Epithelial cell of prostate (primary cell): ENCODE measurements at regions not wholly inside any gene's neighbourhood (a gene's known extent, or its start where the extent isn't known, plus 50 kb on each side); places are given as distances from the start of the nearest gene placed in this dataset.
A peak's percentile ranks its signal among the peaks of the same experiment; 100 is the strongest.

Experiments
- DNase-seq: peaks from one replicate; pipeline ENCODE4 v3.0.0-alpha.2; 2011; ENCODE audit warnings: low read depth, low spot score
- H3K27ac ChIP-seq: fragments of 450-650 bp; 2 replicates; pipeline ENCODE4 v1.5.1; 2017; ENCODE audit warnings: mild to moderate bottlenecking

DNA sequence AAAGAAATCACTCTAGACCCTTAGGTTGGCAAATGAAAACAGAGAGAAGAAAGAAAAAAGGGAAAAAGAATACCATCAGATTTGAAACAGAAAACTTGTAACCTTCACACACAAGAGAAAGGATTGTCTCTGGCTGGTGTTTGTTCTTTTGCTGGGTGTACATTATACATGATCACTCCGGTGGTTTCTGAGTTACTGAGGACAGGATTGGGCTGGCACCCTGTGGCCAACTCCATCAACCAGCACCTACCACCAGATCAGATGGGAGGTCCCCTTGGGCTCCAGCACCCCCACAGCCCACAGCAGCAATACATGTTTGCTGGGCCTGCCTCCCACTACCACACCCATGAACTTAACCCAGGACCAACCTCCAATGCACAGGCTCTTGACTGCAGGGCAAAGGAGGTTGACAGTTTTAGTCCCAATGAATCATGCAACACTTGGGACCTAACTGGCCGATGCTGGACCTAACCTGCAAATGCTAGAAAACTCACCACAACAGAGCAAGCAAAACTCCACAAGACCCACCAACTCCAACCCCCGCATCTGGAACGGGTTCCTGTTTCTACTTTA is 308.3 kb downstream of the SOX9 start:
- DNase-seq, result no peak
- no peak overlapping the region for H3K27ac ChIP-seq

DNA sequence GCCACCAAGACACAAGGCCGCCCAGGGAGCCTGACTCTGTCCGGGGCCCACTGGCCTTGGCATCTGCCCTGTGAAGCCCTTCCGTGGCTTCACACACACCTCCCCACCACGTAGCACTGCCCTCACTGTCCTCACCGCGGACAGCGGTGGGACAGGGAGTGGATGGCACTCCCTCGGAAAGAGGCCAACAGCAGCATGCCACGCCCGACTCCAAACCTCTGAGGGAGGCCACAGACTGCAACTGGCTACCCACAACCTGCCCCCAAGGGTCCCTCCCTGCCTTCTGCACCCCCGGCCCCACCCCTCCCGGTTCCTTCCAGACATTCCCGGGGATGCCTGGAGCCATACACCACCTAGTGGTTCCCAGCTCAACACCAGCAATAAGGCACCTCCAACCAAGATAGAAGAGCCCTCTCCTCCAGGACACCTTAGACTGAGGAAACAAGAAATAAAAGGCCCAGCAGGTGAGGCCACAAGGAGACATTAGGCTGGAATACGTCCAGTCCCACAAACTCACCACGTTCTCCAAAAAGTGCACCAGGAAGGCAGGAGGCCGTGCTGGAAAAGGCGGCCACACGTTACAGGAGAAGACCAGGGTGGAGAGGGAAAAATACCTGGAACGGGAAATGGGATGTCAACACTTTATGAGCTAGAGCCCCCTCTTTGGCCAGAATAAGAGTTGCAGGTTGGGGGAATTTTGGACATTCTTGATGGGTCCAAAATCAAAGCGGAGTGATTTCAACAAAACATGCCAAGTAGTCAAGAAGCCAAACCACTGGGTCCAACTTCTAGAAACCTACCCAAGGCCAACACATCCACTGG is 310.0 kb downstream of the SOX9 start:
- no peak for DNase-seq
- no peak overlapping the region for H3K27ac ChIP-seq

DNA sequence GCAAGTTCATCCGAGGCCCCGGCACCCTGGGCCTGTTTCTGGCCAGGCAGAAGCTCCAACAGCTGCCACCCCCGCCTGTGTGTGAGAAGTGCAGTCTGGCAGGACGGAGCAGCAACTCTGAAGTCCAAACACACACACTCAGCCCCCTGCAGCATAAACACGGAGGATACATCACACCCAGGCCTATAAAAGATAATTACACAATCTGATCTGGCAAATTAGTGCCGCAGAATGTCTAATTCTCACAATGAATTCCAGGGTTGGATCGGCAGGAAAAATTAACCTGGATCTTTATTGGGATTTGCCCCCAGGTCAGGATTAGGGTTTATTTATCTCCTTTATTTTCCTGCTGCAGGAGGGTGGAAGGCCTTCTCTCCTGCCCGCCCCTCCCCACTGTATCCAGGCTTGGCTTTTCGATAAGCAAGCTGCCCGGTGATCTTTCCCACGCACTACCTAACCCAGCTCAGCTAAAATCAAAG is 311.4 kb downstream of the SOX9 start:
- no peak overlapping the region for H3K27ac ChIP-seq
- DNase-seq, result no peak

DNA sequence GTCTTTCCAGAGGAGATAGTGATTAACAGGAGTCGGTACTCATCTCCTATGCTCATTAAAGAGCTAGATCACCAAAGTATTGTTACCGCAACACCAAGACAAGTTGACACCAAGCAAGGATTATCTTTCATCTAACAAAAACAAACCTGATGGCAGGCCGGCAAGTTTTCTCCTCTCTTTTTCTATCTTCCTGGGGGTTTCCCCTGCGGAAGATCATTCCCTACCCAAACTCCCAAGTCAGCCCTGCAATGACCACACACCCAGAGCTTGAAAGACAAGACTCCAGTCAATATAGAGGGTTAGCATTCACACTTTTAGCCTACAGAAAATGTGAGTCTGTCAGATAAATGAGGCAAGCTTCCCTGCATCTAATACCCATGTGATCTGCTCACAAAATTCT is 312.1 kb downstream of the SOX9 start:
- H3K27ac ChIP-seq, result no peak overlapping the region
- no peak for DNase-seq

DNA sequence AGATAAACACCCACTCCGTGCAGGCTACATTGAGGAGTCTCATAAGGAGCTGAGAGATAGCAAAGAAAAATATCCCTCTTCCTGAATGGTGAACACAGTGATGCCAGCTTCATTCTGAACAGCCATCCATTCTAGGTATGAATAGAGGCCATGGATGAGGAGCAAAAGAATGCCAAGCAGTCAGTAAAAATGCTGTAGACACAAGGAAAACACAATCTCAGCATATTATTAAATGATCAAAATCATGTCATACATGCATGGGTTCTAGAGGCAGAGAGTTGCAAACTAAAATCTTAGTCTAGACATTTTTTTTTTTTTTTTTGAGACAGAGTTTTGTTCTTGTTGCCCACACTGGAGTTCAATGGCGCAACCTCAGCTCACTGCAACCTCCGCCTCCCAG is 313.0 kb downstream of the SOX9 start:
- DNase-seq, result no peak
- H3K27ac ChIP-seq, result no peak overlapping the region

DNA sequence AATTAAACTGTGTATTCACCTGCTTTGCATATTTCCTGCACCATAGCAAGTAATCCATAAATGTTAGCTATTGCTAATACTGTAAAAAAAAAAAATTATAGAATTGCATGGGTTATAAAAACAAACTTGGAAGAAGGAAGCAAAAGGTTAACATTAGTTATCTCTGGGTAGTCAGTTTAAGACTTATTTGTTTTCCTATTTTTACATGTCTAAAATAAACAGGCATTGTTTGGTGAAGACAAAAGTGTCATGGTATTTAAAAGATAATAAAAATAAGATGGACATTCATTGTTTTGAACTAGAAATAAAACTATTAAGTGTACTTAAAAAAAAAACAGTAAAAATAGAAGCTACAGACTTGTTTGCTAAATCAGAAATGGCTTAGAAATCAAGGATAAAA is 313.8 kb downstream of the SOX9 start:
- DNase-seq, result no peak
- peak overlapping the region; percentile 5 for H3K27ac ChIP-seq

DNA sequence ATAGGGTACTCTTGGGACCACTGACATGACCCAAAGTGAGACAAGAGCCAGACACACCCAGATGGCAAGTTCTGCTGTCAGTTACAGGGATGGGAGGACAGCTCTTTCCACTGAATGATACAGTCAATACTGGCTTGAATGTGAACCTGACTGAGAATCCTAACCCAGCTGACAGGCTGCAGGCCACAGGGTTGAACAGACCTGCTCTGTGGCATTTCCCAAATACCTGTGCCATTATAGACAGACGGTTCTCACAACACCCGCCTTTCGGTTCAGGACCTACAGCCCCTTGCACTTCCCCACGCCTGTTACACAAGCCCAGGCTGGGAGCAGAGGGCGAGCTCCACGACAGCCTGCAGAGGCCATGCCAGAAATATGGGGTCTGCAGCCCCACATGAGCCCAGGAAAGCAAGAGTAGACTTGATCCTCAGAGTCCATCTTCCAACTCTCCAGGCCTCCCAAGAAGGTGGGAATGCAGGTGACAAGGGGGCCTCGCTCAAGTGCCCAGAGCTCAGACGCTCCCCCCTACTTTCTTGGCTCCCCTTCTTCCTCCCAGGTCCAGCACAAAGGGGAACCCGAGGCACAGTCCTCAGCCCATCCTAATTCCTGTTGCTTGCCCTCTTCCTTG is 314.3 kb downstream of the SOX9 start:
- no peak for DNase-seq
- H3K27ac ChIP-seq, result peak overlapping the region; percentile 5

DNA sequence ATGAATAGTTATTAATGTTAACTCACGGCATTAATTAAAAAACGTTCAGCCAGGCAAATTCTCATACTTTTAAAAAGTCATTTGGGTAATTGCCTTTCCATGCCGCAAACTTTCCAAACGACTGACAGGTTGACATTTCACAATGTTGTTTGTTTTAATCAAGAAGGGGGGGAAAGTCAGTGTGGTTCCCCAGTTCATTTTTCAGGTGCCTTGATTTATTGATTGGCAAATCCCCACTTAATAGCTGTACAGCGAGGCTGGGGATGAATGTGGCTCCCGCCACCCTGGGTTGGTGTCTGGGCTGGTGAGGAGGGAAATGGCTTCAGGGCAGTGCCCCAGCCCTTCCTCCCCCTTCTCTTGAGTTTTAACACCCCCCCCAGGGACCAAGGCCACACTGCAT is 318.0 kb downstream of the SOX9 start:
- no peak for DNase-seq
- H3K27ac ChIP-seq, result no peak overlapping the region

DNA sequence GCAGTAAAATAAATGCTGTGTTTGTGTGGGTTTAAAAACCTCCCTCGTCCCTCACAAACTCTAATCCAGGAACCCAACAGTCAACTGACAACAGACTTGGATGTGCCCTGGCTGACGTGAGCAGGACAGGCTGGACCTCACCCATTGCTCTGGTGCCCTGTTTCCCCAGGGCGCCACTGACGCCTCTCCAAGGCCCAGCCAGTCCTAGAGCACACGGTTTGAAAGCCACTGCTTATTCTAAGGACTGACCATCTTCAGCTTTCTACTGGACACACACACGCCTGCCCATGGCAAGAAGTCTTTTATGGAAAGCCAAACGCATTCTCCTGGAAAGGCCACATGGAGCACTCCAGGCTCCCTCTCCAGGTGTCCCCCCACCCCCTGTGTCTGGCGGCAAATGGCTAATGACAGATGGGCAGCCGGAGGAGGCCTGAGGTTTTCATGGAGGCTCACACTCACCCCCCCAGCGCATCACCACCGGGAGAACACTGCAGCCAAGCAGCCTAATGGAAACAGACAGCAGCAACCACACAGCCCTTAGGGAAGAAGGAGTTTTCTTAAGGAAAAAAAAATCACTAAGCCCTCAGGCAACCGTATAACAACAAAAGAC is 319.2 kb downstream of the SOX9 start:
- DNase-seq, result no peak
- no peak overlapping the region for H3K27ac ChIP-seq

DNA sequence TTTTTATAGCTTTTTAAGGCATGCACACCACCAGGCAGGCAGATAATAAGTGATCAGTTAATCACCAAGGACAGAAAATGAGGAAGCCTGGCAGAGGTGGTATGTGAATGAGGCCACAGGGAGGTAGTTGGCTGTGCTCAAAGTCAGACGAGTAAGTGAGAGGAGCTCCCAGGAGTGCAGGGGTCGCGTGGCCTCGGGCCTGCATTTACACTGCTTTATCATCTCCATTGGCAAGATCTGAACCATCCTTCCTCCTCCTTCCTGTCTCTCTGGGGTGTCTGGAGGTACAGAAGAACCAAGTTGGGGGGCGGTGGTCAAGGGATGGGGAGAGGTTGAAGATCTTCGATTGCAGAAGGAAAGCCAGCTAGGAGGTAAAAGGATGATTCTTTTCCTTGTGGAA is 320.1 kb downstream of the SOX9 start:
- H3K27ac ChIP-seq, result no peak overlapping the region
- DNase-seq, result no peak

DNA sequence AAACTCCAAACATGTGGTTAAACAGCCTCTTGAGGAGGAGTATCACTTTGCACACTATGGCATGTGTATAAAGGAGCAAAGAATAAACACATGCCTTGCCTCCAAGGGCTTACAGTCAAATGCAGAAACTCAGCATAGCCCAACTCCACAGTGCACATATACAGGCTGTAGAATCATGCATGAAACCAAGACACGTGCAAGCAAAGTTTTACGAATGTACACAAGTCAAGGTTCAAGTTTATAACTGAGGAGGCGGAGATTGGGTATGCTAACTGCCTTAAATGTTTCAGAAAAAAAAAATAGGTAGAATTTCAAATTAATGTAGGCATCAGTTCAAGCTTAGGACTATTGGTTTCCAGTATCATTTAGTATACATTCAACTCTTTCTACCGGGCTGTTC is 321.1 kb downstream of the SOX9 start:
- no peak overlapping the region for H3K27ac ChIP-seq
- no peak for DNase-seq

DNA sequence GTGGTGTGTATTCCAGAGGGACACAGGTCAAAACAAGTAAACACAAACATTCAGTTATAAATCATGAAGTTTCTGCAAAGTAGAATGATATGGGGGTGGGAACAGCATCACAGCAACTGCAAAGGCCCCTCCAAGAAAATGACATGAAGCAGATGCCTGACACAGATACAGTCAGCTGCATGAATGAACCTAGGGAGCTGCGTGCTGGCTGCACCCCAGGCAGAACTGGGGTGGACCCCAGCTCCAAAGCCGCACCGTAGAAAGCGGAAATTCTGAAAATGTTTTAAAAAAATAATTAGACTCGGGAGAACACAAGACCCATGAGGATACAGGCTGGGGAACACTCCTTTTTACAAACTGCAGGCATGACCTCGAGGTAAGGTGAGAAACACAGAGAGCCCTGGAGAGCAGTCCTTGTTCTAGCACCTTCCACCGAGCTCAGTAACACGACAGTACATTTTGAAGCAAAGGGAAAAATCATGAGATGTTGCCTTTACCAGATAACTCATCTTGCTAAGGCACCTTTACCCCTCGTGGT is 323.8 kb downstream of the SOX9 start:
- H3K27ac ChIP-seq, result no peak overlapping the region
- DNase-seq, result no peak

DNA sequence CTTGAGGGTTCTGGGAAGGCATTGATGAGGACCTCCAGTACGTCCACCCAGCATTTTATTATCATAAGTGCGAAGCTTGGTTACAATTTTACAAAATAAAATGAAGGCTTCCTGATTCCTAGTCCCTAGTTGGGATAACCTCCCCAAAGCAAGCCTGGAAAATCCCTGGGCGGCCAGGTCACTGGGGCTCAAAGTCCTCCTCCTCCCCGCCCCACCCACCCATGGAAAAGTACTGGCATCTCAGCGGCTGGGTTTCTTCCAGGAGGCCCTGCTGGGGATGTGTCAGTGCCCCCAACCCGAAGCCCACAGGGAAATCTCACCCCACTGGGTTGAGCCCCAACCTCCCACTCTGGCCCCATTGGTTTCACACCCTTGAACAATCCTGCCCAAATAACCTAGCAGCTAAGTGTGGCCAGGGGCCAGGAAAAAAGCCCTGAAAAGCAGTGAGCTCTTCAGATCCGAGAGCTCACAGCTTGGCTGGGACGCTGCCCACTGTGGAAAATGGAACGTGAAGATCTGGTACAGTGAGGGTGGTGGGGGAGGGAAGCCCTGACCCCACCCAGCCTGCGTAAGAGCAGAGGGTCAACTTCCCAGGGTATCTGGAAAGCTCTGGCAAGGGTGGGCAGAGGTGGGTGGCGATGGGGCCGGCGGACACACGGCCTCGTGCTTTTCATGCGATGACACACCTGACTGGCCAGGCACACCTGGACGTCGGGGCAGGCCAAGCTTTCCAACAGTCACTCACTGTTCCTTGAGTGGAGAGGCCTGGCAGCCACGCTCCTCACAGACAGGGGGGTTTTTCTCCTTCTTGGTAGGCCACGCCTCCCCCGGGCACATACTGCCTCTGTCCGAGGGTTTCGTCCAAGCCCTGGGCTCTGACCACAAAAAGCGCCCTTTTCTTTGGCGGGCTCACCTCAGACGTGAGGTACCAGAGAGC is 324.5 kb downstream of the SOX9 start:
- no peak for DNase-seq
- H3K27ac ChIP-seq, result no peak overlapping the region

DNA sequence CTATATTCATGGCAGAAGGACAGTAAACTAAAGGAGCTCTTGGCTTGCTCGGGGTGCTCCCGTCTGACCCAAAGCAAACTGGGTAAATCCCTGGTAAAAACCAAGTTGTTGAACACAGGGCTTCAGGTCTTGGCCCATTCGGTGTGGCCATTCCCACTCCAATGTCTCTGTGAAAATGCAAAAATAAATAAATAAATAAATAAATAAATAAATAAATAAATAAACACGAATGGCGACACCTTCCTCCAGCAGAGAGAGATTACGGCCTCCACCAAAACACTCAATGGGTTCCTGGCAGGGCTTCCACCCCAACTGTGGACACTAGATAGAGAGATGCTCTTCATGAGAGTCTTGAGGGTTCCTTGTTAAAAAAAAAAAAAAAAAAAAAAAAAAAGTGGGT is 325.3 kb downstream of the SOX9 start:
- no peak overlapping the region for H3K27ac ChIP-seq
- no peak for DNase-seq

DNA sequence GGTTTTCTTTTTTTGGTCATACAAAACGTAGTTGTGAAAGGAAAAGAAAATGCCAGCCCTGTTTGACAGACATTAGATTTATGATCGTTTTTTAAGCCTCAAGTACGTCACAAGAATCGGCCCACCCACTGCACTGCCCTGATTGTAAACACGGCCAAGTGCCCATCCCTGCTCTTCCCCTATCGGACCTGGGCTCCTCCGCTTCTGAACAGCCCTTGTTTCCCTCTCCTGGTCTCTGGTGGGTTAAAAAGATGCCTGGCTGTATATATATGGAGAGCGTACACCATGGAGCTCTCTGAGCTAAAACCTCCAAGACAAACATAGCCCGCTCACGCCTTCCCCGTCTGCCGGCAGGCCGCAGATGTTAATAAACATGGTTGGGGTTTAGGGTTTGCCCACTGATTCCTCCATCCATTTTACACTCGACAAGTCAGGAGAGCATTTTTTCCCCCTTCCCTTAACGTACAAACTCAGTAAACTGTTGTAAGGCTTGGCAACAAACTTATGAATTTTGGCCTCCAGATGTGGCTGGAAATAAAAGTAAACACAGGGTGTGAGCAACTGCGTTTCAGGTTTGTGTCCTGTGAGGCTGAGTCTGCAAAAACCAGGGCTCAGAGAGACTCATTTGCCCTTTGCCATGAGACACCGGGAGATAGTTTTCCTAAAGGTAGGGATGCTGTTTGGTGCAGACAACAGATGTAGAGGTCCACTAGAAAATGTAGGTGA is 325.9 kb downstream of the SOX9 start:
- H3K27ac ChIP-seq, result no peak overlapping the region
- DNase-seq, result no peak

DNA sequence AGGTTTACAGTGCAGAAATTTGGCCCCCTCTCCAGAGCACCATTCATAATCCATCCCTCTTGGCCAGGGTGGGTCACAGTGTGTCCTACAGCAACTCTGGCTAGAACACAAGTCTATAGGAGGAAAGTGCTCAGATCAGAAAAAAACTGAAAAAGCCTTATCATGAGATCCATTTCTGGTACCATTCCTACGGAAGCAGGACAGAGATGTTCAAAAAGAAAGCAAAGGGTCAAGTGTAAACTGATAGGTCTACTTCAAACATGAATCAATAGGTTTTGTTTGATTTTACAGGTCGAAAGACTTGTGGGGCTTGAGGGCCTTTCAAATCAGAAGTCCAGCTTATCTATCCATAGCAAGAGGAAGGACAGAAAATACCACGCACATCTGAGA is 326.4 kb downstream of the SOX9 start:
- H3K27ac ChIP-seq, result no peak overlapping the region
- DNase-seq, result no peak

DNA sequence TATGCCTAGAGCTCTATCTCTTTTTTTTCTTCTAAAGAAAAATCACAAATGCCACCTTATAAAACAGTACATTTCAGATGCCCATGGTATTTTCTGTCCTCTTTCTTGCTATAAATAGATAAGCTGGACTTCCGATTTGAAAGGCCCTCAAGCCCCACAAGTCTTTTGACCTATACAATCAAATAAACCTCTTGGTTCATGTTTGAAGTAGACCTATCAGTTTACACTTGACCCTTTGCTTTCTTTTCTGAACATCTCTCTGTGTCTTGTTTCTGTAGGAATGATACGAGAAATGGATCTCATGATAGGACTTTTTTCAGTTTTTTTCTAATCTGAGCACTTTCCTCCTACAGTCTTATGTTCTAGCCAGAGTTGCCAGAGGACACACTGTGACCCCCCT is 327.2 kb downstream of the SOX9 start:
- no peak overlapping the region for H3K27ac ChIP-seq
- no peak for DNase-seq

DNA sequence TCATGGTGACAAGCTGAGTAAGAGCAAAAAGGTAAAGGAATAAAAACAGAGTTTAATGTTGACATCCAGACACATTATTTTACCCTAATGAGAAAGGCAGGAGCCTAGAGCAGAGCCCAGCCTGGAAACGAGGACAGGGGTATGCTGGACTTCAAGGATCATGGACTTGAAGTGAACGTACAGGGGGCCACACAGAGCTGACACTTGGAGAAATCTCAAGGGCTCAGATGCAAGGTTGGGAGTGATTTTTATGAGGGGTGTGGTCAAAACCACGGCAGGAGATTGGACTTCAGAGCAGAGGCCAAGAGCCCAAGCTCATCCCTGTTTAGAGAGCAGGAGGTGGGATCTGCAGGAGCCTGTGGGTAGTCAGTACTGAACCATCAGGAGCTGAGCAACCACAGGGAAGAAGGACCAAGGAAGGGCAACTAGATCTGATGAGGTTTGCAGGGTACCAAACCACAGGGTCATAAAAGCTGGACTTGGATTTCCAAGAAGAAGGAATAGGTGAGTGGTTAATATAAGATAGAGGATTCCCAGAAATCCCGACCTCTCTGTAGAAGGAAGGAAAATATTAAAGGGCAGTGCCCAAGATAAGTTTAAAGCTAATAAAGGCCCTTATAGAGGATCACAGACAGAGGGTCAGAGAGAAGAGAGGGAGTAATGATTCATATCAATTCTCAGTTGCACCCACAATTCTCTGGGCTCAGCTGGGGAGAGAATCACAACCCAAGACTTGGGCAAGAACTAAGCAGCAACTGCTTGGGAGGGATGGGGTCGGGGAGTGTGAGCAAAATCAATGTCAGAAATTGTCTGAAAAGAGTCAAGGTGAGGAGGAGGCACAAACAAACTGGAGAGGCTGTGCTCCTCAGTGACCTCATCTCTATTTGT is 331.7 kb downstream of the SOX9 start:
- no peak overlapping the region for H3K27ac ChIP-seq
- no peak for DNase-seq
